Pancreas (tissue), 10 donors: ENCODE measurements at regions not wholly inside any gene's neighbourhood (a gene's known extent, or its start where the extent isn't known, plus 50 kb on each side); places are given as distances from the start of the nearest gene placed in this dataset.

Experiments used
- ATAC-seq, 4 donors: fragments of 200-7000 bp; cut with Tn5 transposase; one replicate each; pipeline versions ENCODE4 v1.8.0 to v1.9.1; 2020; ENCODE audit warnings: mild to moderate bottlenecking in 4 of 4, moderate library complexity in 4 of 4
- DNase-seq, 6 donors: peaks; one replicate each; pipeline ENCODE4 v3.0.0-alpha.2; 2020
- FAIRE-seq: peaks from 2 replicates; lab custom pipeline; 2012; peaks lifted over from hg19 to GRCh38; lab: Jason Lieb, UNC
- H3K27ac ChIP-seq, 4 donors: fragments of 200-600 bp; sonication (generic); 1 replicate in 3 of 4; 2 replicates in 1 of 4; pipeline versions ENCODE4 v1.5.0 to v1.8.0; 2020
- H3K27me3 ChIP-seq, 4 donors: fragments of 200-600 bp; one replicate each; pipeline ENCODE4 v1.8.0; 2021
- H3K36me3 ChIP-seq, 3 donors: fragments of 200-600 bp; sonication (generic) in 1 of 3; one replicate each; pipeline versions ENCODE4 v1.5.0 to v1.8.0; 2020 to 2021
- H3K4me1 ChIP-seq, 3 donors: fragments of 200-600 bp; one replicate each; pipeline ENCODE4 v1.8.0; 2021
- H3K4me3 ChIP-seq, 4 donors: fragments of 200-600 bp; sonication (generic) in 2 of 4; one replicate each; pipeline versions ENCODE4 v1.5.0 to v1.8.0; 2020 to 2021
- H3K9me3 ChIP-seq, 4 donors: fragments of 200-600 bp; one replicate each; pipeline ENCODE4 v1.8.0; 2021
- CTCF ChIP-seq, 4 donors: fragments of 200-600 bp; sonication (generic) in 3 of 4; IDR thresholded peaks; one replicate each; pipeline versions ENCODE4 v1.5.0 to v1.8.0; 2021; ENCODE audit warnings: antibody characterized with exemption in 4 of 4
- WGBS, 2 donors: extraction: QIAGEN DNeasy Blood & Tissue Kit; methylation state at CpG; one replicate each; pipeline ENCODE4 v1.1.7; 2013; 5-methylcytosine and 5-hydroxymethylcytosine counted together
- intact Hi-C, 3 donors: fragments of 100-400 bp; cut with DNase I; formaldehyde crosslinking; loops; one replicate each; pipeline versions ENCODE4 v1.11.1 to v1.14.2; 2022
- donor health status: healthy with polysubstance abuse.
- donor health status: DM: no; HTN: no; CAD: no; lungs with moderate emphysema.
- donor health status: DM: no; HTN: no; CAD: no.
- donor health status: control.
- donor health status: control.
- donor health status: Bipolar disorder and iron deficiency.
- donor health status: DM: yes; HTN: yes; CAD: no.
- donor health status: DM: no; HTN: no; CAD: no.
- donor health status: DM: no; HTN: no; CAD: no.
- donor health status: DM: yes; HTN: yes; CAD: no.

GRCh38 chr4:81724925-81725329 is 253.2 kb upstream of the RASGEF1B start:
- H3K4me3 ChIP-seq, result no peak overlapping the region
- intact Hi-C loops, result no loop called here
- peak in 2 of 6 donors; percentile 28 to 45 for DNase-seq
- no peaks in the 10 kb centered on the region for H3K27me3 ChIP-seq
- FAIRE-seq, result no peak
- no peaks in the 10 kb centered on the region for H3K9me3 ChIP-seq
- no peaks in the 10 kb centered on the region for H3K36me3 ChIP-seq
- TF ChIP-seq CTCF (IDR thresholded peaks at IDR 0.05), result no peak
- peaks cover 0 to 8% (median 0%) of the 10 kb centered on the region in 3 donors for H3K4me1 ChIP-seq
- 83 to 87% methylated on average over 2 of the region's 2 CpGs for WGBS, 2 donors
- ATAC-seq, result peak in 3 of 4 donors; percentile 71 to 92 (median 83)
- no peak overlapping the region for H3K27ac ChIP-seq

- H3K27ac ChIP-seq, result no peak overlapping the region
- 52 to 54% methylated on average over 3 of the region's 3 CpGs for WGBS, 2 donors
- intact Hi-C loops, result no loop called here
- no peaks in the 10 kb centered on the region for H3K9me3 ChIP-seq
- no peak overlapping the region for H3K4me3 ChIP-seq
- no peak for TF ChIP-seq CTCF (IDR thresholded peaks at IDR 0.05)
- no peaks in the 10 kb centered on the region for H3K27me3 ChIP-seq
- no peaks in the 10 kb centered on the region for H3K36me3 ChIP-seq
- DNase-seq, result no peak
- H3K4me1 ChIP-seq, result peaks cover 0 to 8% (median 0%) of the 10 kb centered on the region in 3 donors
- ATAC-seq, result peak in 2 of 4 donors; percentile 41 to 60
- no peak for FAIRE-seq
Observed at GRCh38 chr4:81723927-81724587, 252.3 kb upstream of the RASGEF1B start.

GRCh38 chr4:81723019-81723884 is 251.5 kb upstream of the RASGEF1B start:
- FAIRE-seq, result no peak
- ATAC-seq, result peak in 2 of 4 donors; percentile 16 to 17
- no peak for DNase-seq

GRCh38 chr4:81722290-81722851 is 250.7 kb upstream of the RASGEF1B start:
- peak in 3 of 4 donors; percentile 52 to 64 (median 60) for ATAC-seq

More at GRCh38 chr4:81723019-81723884, 251.5 kb upstream of the RASGEF1B start:
- no peaks in the 10 kb centered on the region for H3K9me3 ChIP-seq
- 77 to 82% methylated on average over 3 of the region's 3 CpGs for WGBS, 2 donors
- no peak overlapping the region for H3K27ac ChIP-seq
- H3K36me3 ChIP-seq, result no peaks in the 10 kb centered on the region
- no peak for TF ChIP-seq CTCF (IDR thresholded peaks at IDR 0.05)
- H3K4me1 ChIP-seq, result peaks cover 0 to 8% (median 0%) of the 10 kb centered on the region in 3 donors
- no peaks in the 10 kb centered on the region for H3K27me3 ChIP-seq
- intact Hi-C loops, result no loop called here
- H3K4me3 ChIP-seq, result no peak overlapping the region

More at GRCh38 chr4:81722290-81722851, 250.7 kb upstream of the RASGEF1B start:
- intact Hi-C loops, result no loop called here
- TF ChIP-seq CTCF (IDR thresholded peaks at IDR 0.05), result no peak
- WGBS, 2 donors, result 33 to 34% methylated on average over 9 of the region's 9 CpGs
- H3K4me1 ChIP-seq, result peaks cover 0 to 8% (median 0%) of the 10 kb centered on the region in 3 donors
- no peak for DNase-seq
- no peaks in the 10 kb centered on the region for H3K9me3 ChIP-seq
- no peak overlapping the region for H3K4me3 ChIP-seq
- no peaks in the 10 kb centered on the region for H3K27me3 ChIP-seq
- H3K36me3 ChIP-seq, result no peaks in the 10 kb centered on the region
- no peak for FAIRE-seq
- H3K27ac ChIP-seq, result no peak overlapping the region
